22Rv1 (cell line): ENCODE measurements at regions not wholly inside any gene's neighbourhood (a gene's known extent, or its start where the extent isn't known, plus 50 kb on each side); places are given as distances from the start of the nearest gene placed in this dataset.

Experiments
- CTCF ChIP-seq: fragments of 450-650 bp; IDR thresholded peaks from 2 replicates; pipeline ENCODE4 v1.5.1; 2017; ENCODE audit warnings: mild to moderate bottlenecking
- ZFX ChIP-seq: fragments of 450-650 bp; IDR thresholded peaks from 2 replicates; pipeline ENCODE4 v1.6.1; 2017; ENCODE audit warnings: antibody characterized with exemption, borderline replicate concordance

GRCh38 chr5:162529886-162530285, 462.3 kb downstream of the GABRG2 start:
- TF ChIP-seq CTCF = no peak
- TF ChIP-seq ZFX = no peak
